ENCODE measurements at regions not wholly inside any gene's neighbourhood (a gene's known extent, or its start where the extent isn't known, plus 50 kb on each side); places are given as distances from the start of the nearest gene placed in this dataset.

DNA sequence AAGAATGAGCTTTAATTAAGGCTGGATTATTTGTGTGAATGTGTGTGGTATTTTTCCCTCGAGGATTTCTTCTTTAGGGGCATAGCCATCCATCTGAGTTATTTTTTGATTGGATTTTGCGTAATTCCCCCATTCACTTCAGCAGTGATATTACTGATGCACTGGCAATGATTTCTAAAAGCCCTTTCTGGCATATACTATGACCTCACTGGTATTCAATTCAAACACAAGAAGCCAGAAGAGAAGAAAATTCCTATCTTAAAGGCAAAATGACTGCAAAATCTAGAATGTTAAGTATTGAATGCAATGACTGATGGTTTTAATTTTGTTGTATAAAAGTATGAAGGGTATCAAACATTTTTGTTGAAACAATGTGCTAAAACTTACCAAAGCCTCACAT is 71.1 kb upstream of the DDIT4L start:
- TF ChIP-seq, protein P1, sequence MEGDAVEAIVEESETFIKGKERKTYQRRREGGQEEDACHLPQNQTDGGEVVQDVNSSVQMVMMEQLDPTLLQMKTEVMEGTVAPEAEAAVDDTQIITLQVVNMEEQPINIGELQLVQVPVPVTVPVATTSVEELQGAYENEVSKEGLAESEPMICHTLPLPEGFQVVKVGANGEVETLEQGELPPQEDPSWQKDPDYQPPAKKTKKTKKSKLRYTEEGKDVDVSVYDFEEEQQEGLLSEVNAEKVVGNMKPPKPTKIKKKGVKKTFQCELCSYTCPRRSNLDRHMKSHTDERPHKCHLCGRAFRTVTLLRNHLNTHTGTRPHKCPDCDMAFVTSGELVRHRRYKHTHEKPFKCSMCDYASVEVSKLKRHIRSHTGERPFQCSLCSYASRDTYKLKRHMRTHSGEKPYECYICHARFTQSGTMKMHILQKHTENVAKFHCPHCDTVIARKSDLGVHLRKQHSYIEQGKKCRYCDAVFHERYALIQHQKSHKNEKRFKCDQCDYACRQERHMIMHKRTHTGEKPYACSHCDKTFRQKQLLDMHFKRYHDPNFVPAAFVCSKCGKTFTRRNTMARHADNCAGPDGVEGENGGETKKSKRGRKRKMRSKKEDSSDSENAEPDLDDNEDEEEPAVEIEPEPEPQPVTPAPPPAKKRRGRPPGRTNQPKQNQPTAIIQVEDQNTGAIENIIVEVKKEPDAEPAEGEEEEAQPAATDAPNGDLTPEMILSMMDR (IDR thresholded peaks at IDR 0.05; ENCODE audit: low read length): no peak
- TF ChIP-seq EZH2 (IDR thresholded peaks at IDR 0.05; ENCODE audit: borderline replicate concordance, low read length): no peak
- H2AFZ ChIP-seq (ENCODE audit: low read length): no peak overlapping the region
- no peaks in the 10 kb centered on the region for H3F3A ChIP-seq (ENCODE audit: insufficient read depth, low read length)
- no peaks in the 10 kb centered on the region for H3K4me1 ChIP-seq (ENCODE audit: insufficient read depth, low read length, severe bottlenecking)
- H3K27me3 ChIP-seq (ENCODE audit: insufficient read depth, low read length): no peaks in the 10 kb centered on the region
- no peak overlapping the region for H3K4me3 ChIP-seq (ENCODE audit: low read depth, low read length, poor library complexity, severe bottlenecking)
- no peaks in the 10 kb centered on the region for H3K36me3 ChIP-seq (ENCODE audit: insufficient read depth, low read length)
- H3K79me2 ChIP-seq (ENCODE audit: insufficient read depth, low read length): no peaks in the 10 kb centered on the region
- H3K9me3 ChIP-seq (ENCODE audit: low read length): no peaks in the 10 kb centered on the region
- H3K4me2 ChIP-seq (ENCODE audit: low read length): no peak overlapping the region
- no peak overlapping the region for H3K9ac ChIP-seq (ENCODE audit: low read length)
- no peak overlapping the region for H3K27ac ChIP-seq (ENCODE audit: low read depth, low read length, poor library complexity, severe bottlenecking)
- H3K9me2 ChIP-seq (ENCODE audit: low read depth, low read length): no peaks in the 10 kb centered on the region
- H4K20me1 ChIP-seq (ENCODE audit: insufficient read depth, low read length): no peaks in the 10 kb centered on the region

DNA sequence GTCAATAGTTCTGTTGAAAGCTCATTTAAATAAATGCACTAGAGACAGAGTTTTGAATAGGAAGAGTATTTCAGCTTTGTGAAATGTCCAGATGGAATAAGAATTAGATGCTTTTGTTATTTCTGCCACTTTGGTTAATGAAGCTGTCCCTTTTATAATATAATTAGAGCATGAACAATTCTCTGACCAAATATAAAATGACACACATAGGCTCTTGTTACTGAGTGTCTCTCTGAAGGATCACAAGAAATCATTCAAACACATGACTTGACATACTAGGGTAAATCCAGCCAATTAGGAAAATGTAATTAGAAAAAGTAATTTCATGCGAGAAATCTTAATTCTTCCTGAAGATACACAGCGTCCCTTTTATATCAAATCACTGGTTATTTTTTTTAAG is 68.4 kb upstream of the DDIT4L start:
- H3K4me2 ChIP-seq (ENCODE audit: low read length): no peak overlapping the region
- no peaks in the 10 kb centered on the region for H3F3A ChIP-seq (ENCODE audit: insufficient read depth, low read length)
- H3K9ac ChIP-seq (ENCODE audit: low read length): no peak overlapping the region
- no peak overlapping the region for H3K4me3 ChIP-seq (ENCODE audit: low read depth, low read length, poor library complexity, severe bottlenecking)
- no peaks in the 10 kb centered on the region for H3K36me3 ChIP-seq (ENCODE audit: insufficient read depth, low read length)
- H3K79me2 ChIP-seq (ENCODE audit: insufficient read depth, low read length): no peaks in the 10 kb centered on the region
- no peaks in the 10 kb centered on the region for H4K20me1 ChIP-seq (ENCODE audit: insufficient read depth, low read length)
- no peak overlapping the region for H2AFZ ChIP-seq (ENCODE audit: low read length)
- H3K27me3 ChIP-seq (ENCODE audit: insufficient read depth, low read length): no peaks in the 10 kb centered on the region
- H3K9me3 ChIP-seq (ENCODE audit: low read length): no peaks in the 10 kb centered on the region
- H3K4me1 ChIP-seq (ENCODE audit: insufficient read depth, low read length, severe bottlenecking): no peaks in the 10 kb centered on the region
- no peak overlapping the region for H3K27ac ChIP-seq (ENCODE audit: low read depth, low read length, poor library complexity, severe bottlenecking)
- H3K9me2 ChIP-seq (ENCODE audit: low read depth, low read length): no peaks in the 10 kb centered on the region
- TF ChIP-seq, protein P1 (IDR thresholded peaks at IDR 0.05; ENCODE audit: low read length): no peak
- TF ChIP-seq EZH2 (IDR thresholded peaks at IDR 0.05; ENCODE audit: borderline replicate concordance, low read length): no peak

DNA sequence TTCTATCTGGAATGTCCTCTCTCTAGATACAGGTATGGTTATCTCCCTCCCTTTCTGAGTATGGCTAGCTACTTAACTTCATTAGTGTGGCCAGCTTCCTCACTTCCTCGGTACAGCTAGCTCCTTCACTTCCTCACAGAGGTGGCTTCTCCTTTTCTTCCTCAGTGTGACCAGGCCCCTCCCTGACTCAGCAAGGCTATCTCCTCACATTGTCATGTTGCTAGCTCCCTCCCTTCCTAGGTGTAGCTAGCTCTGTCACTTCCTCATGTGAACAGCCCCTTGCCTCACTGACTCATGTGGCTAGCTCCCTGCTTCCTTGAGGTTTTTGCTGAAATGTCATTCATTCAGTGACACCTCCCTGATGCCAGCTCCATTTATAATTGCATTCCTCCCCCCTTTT is 67.3 kb upstream of the DDIT4L start:
- no peak overlapping the region for H3K27ac ChIP-seq (ENCODE audit: low read depth, low read length, poor library complexity, severe bottlenecking)
- H3K4me2 ChIP-seq (ENCODE audit: low read length): no peak overlapping the region
- no peak overlapping the region for H3K9ac ChIP-seq (ENCODE audit: low read length)
- H3K27me3 ChIP-seq (ENCODE audit: insufficient read depth, low read length): no peaks in the 10 kb centered on the region
- no peaks in the 10 kb centered on the region for H3K9me3 ChIP-seq (ENCODE audit: low read length)
- no peaks in the 10 kb centered on the region for H4K20me1 ChIP-seq (ENCODE audit: insufficient read depth, low read length)
- H3K79me2 ChIP-seq (ENCODE audit: insufficient read depth, low read length): no peaks in the 10 kb centered on the region
- no peaks in the 10 kb centered on the region for H3K4me1 ChIP-seq (ENCODE audit: insufficient read depth, low read length, severe bottlenecking)
- no peak overlapping the region for H3K4me3 ChIP-seq (ENCODE audit: low read depth, low read length, poor library complexity, severe bottlenecking)
- TF ChIP-seq EZH2 (IDR thresholded peaks at IDR 0.05; ENCODE audit: borderline replicate concordance, low read length): no peak
- TF ChIP-seq, protein P1 (IDR thresholded peaks at IDR 0.05; ENCODE audit: low read length): no peak
- no peaks in the 10 kb centered on the region for H3K9me2 ChIP-seq (ENCODE audit: low read depth, low read length)
- H3F3A ChIP-seq (ENCODE audit: insufficient read depth, low read length): no peaks in the 10 kb centered on the region
- H2AFZ ChIP-seq (ENCODE audit: low read length): no peak overlapping the region
- H3K36me3 ChIP-seq (ENCODE audit: insufficient read depth, low read length): no peaks in the 10 kb centered on the region
